GM23248 (cell line): ENCODE measurements at regions not wholly inside any gene's neighbourhood (a gene's known extent, or its start where the extent isn't known, plus 50 kb on each side); places are given as distances from the start of the nearest gene placed in this dataset.

ENCODE experiments used
- EZH2 ChIP-seq: fragments of 200-600 bp; sonication (generic); IDR thresholded peaks from 2 replicates; pipeline ENCODE4 v1.6.1; 2018; ENCODE audit warnings: antibody characterized with exemption, mild to moderate bottlenecking; ENCODE audit not compliant: insufficient read depth, poor library complexity, severe bottlenecking
- EZH2phosphoT487 ChIP-seq: fragments of 200-600 bp; sonication (generic); IDR thresholded peaks from 2 replicates; pipeline ENCODE4 v1.6.1; 2018; ENCODE audit warnings: antibody characterized with exemption, moderate library complexity, mild to moderate bottlenecking, low read depth; ENCODE audit not compliant: insufficient read depth

GRCh38 chr3:101124125-101124524 is 130.9 kb upstream of the ABI3BP start:
- TF ChIP-seq EZH2 (no peak), EZH2phosphoT487 (no peak)
